Ishikawa (cell line): ENCODE measurements at regions not wholly inside any gene's neighbourhood (a gene's known extent, or its start where the extent isn't known, plus 50 kb on each side); places are given as distances from the start of the nearest gene placed in this dataset.

Experiments used
- CEBPB ChIP-seq: IDR thresholded peaks from 2 replicates; pipeline ENCODE4 v1.6.1; 2012
- CREB1 ChIP-seq: IDR thresholded peaks from 2 replicates; pipeline ENCODE4 v1.6.1; 2012; ENCODE audit warnings: low read depth
- EP300 ChIP-seq: IDR thresholded peaks from 2 replicates; pipeline ENCODE4 v1.6.1; 2012; ENCODE audit warnings: borderline replicate concordance
- FOXM1 ChIP-seq: IDR thresholded peaks from 2 replicates; pipeline ENCODE4 v1.6.1; 2012; ENCODE audit warnings: low read depth, borderline replicate concordance
- MAX ChIP-seq: IDR thresholded peaks from 2 replicates; pipeline ENCODE4 v1.6.1; 2012
- REST ChIP-seq: IDR thresholded peaks from 2 replicates; pipeline ENCODE4 v1.6.1; 2012; ENCODE audit warnings: low read depth, mild to moderate bottlenecking
- TAF1 ChIP-seq: IDR thresholded peaks from 2 replicates; pipeline ENCODE4 v1.6.1; 2012; ENCODE audit warnings: low read depth, mild to moderate bottlenecking
- TCF12 ChIP-seq: IDR thresholded peaks from 2 replicates; pipeline ENCODE4 v1.6.1; 2012; ENCODE audit warnings: low read depth
- TEAD4 ChIP-seq: IDR thresholded peaks from 2 replicates; pipeline ENCODE4 v1.6.1; 2012
- USF1 ChIP-seq: IDR thresholded peaks from 2 replicates; pipeline ENCODE4 v1.6.1; 2012
- YY1 ChIP-seq: IDR thresholded peaks from 2 replicates; pipeline ENCODE4 v1.6.1; 2012; ENCODE audit warnings: low read depth
- ZBTB7A ChIP-seq: IDR thresholded peaks from 2 replicates; pipeline ENCODE4 v1.6.1; 2012; ENCODE audit warnings: low read depth

- TF ChIP-seq TEAD4 (no peak), USF1 (no peak), TCF12 (no peak), EP300 (no peak), ZBTB7A (no peak), REST (no peak), MAX (no peak), TAF1 (no peak), FOXM1 (no peak), CREB1 (no peak), CEBPB (no peak), YY1 (no peak)
Observed at GRCh38 chr12:33817713-33818112, 204.6 kb upstream of the ALG10 start.
